Esophagus squamous epithelium (tissue), 4 donors: ENCODE measurements at regions not wholly inside any gene's neighbourhood (a gene's known extent, or its start where the extent isn't known, plus 50 kb on each side); places are given as distances from the start of the nearest gene placed in this dataset.

Experiments
- POLR2A ChIP-seq, 4 donors: fragments of 450-650 bp; IDR thresholded peaks; one replicate each; pipeline ENCODE4 v1.6.1; 2017; ENCODE audit warnings: antibody characterized with exemption in 4 of 4, mild to moderate bottlenecking in 4 of 4, moderate library complexity in 3 of 4
- TF ChIP-seq, protein P1 (sequence below), 6 experiments: fragments of 450-650 bp in 4 of 6; fragments of 200-600 bp in 2 of 6; sonication (generic) in 2 of 6; IDR thresholded peaks; one replicate each; pipeline ENCODE4 v1.5.1; 2016 to 2019; ENCODE audit warnings: antibody characterized with exemption in 6 of 6, mild to moderate bottlenecking in 4 of 6, moderate library complexity in 4 of 6

GRCh38 chr4:83738895-83739294, 203.0 kb downstream of the GPAT3 start:
- TF ChIP-seq, protein P1, sequence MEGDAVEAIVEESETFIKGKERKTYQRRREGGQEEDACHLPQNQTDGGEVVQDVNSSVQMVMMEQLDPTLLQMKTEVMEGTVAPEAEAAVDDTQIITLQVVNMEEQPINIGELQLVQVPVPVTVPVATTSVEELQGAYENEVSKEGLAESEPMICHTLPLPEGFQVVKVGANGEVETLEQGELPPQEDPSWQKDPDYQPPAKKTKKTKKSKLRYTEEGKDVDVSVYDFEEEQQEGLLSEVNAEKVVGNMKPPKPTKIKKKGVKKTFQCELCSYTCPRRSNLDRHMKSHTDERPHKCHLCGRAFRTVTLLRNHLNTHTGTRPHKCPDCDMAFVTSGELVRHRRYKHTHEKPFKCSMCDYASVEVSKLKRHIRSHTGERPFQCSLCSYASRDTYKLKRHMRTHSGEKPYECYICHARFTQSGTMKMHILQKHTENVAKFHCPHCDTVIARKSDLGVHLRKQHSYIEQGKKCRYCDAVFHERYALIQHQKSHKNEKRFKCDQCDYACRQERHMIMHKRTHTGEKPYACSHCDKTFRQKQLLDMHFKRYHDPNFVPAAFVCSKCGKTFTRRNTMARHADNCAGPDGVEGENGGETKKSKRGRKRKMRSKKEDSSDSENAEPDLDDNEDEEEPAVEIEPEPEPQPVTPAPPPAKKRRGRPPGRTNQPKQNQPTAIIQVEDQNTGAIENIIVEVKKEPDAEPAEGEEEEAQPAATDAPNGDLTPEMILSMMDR (IDR thresholded peaks at IDR 0.05), result no peak
- no peak for TF ChIP-seq POLR2A (IDR thresholded peaks at IDR 0.05)
